ENCODE measurements at regions not wholly inside any gene's neighbourhood (a gene's known extent, or its start where the extent isn't known, plus 50 kb on each side); places are given as distances from the start of the nearest gene placed in this dataset.

DNA sequence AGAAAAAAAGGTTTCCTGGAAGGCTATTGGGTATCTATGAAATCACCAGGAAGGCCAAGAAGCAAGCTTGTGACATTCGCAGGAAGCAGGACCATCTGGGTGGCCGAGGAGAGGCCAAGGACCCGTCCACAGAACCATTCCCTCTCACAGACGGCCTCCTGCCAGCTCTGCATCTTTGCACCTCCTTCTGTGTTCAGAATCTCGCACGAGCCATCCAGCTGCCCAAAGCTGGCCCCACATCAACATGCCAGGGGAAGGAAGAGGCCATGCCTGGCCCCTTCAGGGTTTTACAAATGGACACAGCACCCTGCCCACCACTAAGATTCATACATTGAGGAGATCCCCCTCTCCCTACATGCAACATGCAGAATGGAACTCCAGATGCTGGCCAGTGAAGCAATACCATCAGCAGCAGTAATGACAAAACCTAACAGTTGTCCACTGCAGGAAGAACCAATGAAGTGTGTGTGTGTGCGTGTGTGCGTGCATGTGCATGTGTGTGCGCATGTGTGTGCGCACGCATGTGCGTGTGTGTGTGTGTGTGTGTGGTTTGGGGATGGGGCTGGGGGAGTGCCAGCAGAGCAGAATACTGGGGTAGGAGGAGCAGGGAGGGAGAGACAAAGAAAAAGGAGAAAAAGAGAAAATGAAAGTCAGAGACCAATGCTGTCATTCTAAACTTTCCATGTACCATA lies 184.2 kb upstream of the FOXQ1 start:
- 83 to 89% methylated on average over 12 of the region's 12 CpGs for WGBS, 2 donors

DNA sequence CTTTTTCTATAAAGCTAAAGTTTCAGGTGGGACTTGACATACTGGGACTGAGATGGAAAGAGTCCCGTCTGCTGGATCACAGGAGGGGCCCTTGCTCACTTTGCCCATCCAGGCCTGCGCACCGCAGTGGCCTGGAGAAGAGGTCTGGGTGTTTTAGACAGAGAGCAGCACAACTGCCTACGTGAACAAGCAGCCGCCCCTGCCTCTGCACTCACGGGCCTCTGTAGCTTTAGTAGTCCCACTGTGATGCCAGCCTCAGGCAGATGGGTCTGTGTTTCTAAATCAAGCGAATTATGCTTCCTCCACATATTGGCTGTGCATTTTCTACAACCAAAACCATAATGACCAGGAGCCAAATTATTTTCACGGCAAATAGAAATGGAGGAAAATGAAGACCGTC lies 184.8 kb upstream of the FOXQ1 start:
- Histone ChIP-seq H3K4me3 (no peak overlapping the region), H3K27ac (no peak overlapping the region), H3K4me1 (no peaks in the 10 kb centered on the region), H3K27me3 (no peaks in the 10 kb centered on the region), H3K9me3 (no peaks in the 10 kb centered on the region), H3K36me3 (ENCODE audit: low read depth, missing control alignments) (no peaks in the 10 kb centered on the region)
- TF ChIP-seq, protein P1, sequence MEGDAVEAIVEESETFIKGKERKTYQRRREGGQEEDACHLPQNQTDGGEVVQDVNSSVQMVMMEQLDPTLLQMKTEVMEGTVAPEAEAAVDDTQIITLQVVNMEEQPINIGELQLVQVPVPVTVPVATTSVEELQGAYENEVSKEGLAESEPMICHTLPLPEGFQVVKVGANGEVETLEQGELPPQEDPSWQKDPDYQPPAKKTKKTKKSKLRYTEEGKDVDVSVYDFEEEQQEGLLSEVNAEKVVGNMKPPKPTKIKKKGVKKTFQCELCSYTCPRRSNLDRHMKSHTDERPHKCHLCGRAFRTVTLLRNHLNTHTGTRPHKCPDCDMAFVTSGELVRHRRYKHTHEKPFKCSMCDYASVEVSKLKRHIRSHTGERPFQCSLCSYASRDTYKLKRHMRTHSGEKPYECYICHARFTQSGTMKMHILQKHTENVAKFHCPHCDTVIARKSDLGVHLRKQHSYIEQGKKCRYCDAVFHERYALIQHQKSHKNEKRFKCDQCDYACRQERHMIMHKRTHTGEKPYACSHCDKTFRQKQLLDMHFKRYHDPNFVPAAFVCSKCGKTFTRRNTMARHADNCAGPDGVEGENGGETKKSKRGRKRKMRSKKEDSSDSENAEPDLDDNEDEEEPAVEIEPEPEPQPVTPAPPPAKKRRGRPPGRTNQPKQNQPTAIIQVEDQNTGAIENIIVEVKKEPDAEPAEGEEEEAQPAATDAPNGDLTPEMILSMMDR (IDR thresholded peaks at IDR 0.05), result no peak
- TF ChIP-seq POLR2A (IDR thresholded peaks at IDR 0.05), result no peak
- intact Hi-C loops (cut with DNase I; ENCODE audit: low total_unique reads), result no loop called here
- DNase-seq, result no peak
- 96 to 100% methylated on average over 6 to 9 of the region's 9 CpGs for WGBS, 2 donors

More for the DNA sequence above, 184.2 kb upstream of the FOXQ1 start:
- Histone ChIP-seq H3K4me3 (no peak overlapping the region), H3K9me3 (no peaks in the 10 kb centered on the region), H3K36me3 (ENCODE audit: low read depth, missing control alignments) (no peaks in the 10 kb centered on the region), H3K27me3 (no peaks in the 10 kb centered on the region), H3K27ac (no peak overlapping the region), H3K4me1 (no peaks in the 10 kb centered on the region)
- intact Hi-C loops (cut with DNase I; ENCODE audit: low total_unique reads), result no loop called here
- TF ChIP-seq POLR2A (IDR thresholded peaks at IDR 0.05), result no peak
- TF ChIP-seq, protein P1 (IDR thresholded peaks at IDR 0.05), result no peak
- no peak for DNase-seq

DNA sequence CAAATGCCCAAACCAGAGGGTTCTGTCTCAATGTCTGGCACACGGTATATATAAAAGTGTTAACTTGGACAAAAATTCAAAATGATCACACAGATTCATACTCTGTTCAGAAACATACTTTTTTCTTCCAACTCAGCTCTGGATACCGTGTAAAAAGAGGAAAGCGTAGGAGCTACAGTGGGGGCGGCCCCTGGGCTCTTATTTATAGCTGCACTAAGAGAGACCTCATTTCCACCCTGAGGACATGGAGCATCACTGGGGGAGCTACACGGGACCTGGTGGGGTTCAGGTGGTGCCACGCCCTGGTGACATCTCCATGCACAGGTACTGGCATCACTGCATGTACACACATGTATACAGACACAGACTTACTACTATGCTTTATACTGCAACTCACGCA lies 185.9 kb upstream of the FOXQ1 start:
- H3K4me3 ChIP-seq, result no peak overlapping the region
- DNase-seq, result no peak
- WGBS, 2 donors, result 87 to 95% methylated on average over 7 of the region's 7 CpGs
- no peak overlapping the region for H3K27ac ChIP-seq
- intact Hi-C loops (cut with DNase I; ENCODE audit: low total_unique reads), result no loop called here
- no peaks in the 10 kb centered on the region for H3K9me3 ChIP-seq
- TF ChIP-seq, protein P1 (IDR thresholded peaks at IDR 0.05), result no peak
- TF ChIP-seq POLR2A (IDR thresholded peaks at IDR 0.05), result no peak
- H3K27me3 ChIP-seq, result no peaks in the 10 kb centered on the region
- H3K4me1 ChIP-seq, result no peaks in the 10 kb centered on the region
- H3K36me3 ChIP-seq (ENCODE audit: low read depth, missing control alignments), result no peaks in the 10 kb centered on the region

DNA sequence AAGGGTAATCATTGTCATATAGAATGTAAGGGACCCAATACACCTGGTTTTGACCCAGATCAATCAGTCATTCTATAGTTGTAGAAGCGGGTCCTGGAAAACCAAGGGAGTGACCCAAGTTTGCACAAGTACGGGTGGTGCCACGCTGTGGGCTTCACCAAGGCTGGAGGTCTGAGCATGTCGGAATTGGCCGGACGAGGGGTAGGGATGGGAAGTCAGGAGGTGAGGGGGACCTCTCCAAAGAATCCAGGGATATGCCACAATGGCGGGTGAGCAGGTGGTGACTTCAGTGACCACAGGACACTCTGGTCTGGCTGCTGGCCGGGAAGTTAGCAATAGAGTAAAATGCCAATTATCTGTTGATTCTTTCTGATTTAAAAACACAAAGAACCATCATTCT lies 186.6 kb upstream of the FOXQ1 start:
- Histone ChIP-seq H3K4me3 (no peak overlapping the region), H3K27me3 (no peaks in the 10 kb centered on the region), H3K9me3 (no peaks in the 10 kb centered on the region), H3K27ac (no peak overlapping the region), H3K4me1 (no peaks in the 10 kb centered on the region), H3K36me3 (ENCODE audit: low read depth, missing control alignments) (no peaks in the 10 kb centered on the region)
- TF ChIP-seq, protein P1 (IDR thresholded peaks at IDR 0.05), result no peak
- no peak for TF ChIP-seq POLR2A (IDR thresholded peaks at IDR 0.05)
- intact Hi-C loops (cut with DNase I; ENCODE audit: low total_unique reads), result no loop called here
- DNase-seq, result no peak
- 87 to 93% methylated on average over 5 to 8 of the region's 8 CpGs for WGBS, 2 donors

DNA sequence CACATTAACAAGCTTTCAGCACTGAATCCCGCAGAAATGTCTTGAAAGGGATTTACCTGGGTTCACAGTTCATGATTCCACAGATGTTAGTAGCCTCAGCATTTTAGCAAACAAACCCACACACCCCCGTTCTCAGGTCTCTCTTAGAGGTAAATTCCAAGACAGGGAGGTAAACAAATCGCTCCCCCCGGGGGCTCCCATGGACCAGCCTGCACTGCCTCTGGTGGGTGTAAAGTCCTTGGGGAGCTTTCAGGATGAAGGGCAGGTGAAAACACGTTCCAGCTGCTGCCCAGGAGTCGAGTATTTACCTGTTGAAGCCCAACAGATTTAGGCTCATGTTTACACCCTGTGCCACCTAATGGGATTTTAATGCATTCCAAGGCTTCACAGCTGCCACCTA lies 187.0 kb upstream of the FOXQ1 start:
- WGBS, 2 donors, result 72 to 74% methylated on average over 6 of the region's 6 CpGs
- Histone ChIP-seq H3K27ac (no peak overlapping the region), H3K4me1 (no peaks in the 10 kb centered on the region), H3K4me3 (no peak overlapping the region), H3K9me3 (no peaks in the 10 kb centered on the region), H3K27me3 (no peaks in the 10 kb centered on the region), H3K36me3 (ENCODE audit: low read depth, missing control alignments) (no peaks in the 10 kb centered on the region)
- TF ChIP-seq POLR2A (IDR thresholded peaks at IDR 0.05), result no peak
- TF ChIP-seq, protein P1 (IDR thresholded peaks at IDR 0.05), result no peak
- no peak for DNase-seq
- intact Hi-C loops (cut with DNase I; ENCODE audit: low total_unique reads), result no loop called here

Measured in testis (tissue), 2 donors.